GM21825 (cell line): ENCODE measurements at regions not wholly inside any gene's neighbourhood (a gene's known extent, or its start where the extent isn't known, plus 50 kb on each side); places are given as distances from the start of the nearest gene placed in this dataset.

ENCODE experiments used
- ATAC-seq: cut with Tn5 transposase; IDR thresholded peaks from one replicate; pipeline ENCODE4 v1.9.1; 2021; ENCODE audit warnings: mild to moderate bottlenecking, moderate library complexity; ENCODE audit not compliant: unreplicated experiment

DNA sequence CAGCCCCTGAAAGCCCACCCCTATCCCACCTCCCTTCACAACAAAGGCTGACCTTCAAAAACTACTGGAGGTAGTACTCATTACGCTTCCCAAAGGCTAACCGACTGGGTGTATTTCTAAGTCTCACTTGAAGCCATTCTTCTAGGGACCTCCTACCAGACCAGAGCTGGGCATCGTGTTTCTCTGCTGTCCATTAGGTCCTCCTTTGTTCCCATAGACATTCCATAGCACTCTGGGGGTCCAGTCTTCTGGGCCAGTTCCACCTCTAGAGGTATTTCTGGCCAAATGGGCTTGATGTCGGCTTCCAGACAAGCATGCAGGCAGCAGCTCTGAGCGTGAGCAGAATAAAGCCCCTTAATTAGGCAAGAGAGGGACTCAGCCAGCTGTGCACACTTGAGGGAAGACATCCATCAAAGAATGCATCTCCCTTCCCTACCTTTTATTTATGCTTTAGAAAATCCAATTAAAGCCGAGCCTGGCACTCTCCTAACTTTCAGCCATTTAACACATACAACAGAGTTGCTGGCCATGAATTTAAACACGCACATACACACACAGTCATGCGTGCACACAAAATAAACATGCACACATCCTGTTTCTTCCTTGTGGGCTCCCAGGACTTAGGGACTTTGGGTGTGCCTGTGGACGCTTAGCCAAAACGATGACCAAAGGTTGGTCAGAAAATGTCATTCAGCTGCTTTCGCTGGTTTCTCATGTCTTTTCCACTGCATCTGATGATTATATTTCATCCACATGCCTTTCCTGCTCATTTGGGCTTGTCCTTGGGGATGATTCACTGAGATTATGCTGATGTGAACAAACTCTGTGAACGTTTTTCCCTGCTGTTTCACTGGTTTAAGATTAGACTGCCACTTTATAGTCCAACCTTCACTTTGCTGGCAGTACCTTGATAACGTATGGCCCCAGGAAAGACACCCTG, 362.0 kb upstream of the NFE2L3 start:
- ATAC-seq: no peak

DNA sequence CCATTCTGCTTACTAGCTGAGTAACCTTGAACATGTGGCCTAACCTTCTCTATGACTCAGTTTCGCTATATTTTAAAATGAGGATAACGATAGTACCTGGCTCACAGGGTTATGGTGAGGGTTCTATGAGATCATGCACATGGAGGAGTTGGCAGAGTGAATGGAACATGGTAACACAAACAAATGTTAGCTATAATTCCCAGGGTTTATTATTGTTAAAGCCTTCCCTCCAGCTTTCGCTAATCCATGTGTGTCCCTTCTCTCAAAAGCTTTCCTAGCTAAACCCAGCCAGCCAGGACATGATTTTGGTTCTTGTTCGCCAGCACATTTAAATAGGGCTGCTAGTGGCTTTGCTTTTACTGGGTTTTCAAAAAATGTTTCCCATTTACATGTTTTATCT, 361.0 kb upstream of the NFE2L3 start:
- ATAC-seq: no peak

DNA sequence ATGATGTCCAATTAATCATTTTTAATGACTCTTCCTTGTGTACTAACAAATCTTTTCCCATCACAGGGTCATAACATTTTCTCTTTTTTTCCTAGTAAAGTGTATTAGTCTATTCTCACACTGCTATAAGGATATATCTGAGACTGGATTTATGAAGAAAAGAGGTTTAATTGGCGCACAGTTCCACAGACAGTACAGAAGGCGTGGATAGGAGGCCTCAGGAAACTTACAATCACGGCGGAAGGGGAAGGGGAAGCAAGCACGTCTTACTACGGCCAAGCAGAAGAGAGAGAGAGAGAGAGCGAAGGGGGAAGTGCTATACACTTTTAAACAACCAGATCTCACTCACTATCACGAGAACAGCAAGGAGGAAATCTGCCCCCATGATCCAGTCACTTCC, 359.4 kb upstream of the NFE2L3 start:
- ATAC-seq: no peak

DNA sequence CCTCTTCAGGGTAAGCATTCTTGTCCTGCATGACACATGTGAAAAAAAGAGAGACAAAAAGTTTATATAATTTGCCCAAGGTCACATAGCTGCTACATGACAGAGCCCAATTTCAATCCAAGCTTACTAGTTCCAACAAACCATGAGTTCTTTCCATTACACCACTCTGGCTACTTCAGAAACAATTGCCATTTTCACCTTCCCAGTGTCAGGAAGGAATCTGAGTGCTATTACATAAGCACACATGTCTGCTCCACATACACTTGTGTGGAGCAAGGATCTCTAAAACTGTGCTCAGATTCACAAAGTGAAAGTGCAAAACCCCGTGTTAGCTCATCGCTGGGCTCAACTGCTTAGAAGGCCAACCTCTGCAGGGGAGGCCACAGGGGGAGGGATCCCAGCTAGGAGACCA, 356.2 kb upstream of the NFE2L3 start:
- ATAC-seq: no peak

DNA sequence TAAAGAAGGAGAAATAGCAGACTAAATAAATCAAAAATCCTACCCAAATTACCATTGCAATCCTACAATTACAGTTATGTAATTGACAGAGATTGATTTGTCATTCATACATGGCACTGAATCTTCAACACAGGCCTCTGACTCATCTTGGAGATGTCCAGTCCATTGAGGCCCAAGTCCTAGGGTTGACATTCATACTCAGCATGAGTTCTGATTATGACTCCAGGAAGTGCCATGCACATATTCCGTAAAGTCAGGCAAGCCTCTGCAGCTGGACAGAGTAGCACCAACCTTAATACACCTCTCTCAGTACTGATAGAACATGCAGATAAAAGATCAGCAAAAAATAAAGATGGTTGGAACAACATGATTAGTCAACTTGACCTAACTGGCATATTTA, 353.7 kb upstream of the NFE2L3 start:
- no peak for ATAC-seq

DNA sequence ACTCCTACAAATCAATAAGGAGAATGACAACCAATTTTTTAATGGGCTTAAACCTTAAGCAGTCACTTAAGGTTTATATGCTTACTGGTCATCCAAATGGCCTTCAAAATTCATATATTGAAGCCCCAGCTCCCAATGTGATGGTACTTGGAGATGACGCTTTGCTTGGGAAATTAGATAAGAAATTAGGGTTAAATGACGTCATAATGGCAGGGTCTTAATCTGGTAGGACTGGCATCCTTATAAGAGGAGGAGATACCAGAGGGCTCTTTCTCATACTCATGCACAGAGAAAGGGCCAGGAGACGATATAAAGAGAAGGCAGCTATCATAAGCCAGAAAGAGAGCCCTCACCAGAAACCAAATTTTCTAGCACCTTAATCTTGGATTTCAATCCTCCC, 350.8 kb upstream of the NFE2L3 start:
- ATAC-seq: no peak

DNA sequence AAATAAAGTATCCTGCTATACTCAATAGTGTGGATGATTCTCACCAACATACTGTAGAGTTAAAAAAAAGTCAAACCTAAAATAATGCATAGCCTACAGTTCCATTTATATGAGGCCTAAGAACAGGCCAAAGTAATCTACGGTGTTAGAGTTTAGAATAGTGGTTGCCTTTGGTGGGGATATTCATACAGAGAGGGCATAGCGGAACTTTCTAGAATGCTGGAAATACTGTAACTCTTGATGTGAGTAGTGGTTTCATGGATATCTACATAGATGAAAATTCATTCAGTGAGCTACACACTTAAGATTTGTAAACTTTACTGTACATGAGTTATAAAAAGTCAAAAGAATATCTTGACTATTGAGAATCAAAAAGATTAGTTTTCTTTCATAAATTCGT, 349.9 kb upstream of the NFE2L3 start:
- no peak for ATAC-seq

DNA sequence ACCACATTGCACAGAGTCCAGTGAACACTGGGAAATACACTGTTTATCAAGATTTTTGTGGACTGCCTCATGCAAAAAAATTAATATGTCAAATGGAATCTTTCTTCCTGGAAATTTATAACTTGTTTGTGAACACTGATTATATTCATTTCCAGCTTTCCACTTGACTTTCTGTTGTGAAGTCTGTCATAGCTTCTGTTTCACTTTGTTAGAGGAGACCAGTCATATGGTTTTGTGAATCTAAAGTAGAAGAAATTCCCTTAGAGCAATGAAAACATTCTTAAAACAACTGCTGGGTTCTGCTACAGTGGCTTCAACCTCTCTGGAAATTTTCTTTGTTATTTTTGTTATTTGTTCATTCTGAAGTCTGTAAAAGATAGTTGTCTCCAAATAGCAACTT, 349.5 kb upstream of the NFE2L3 start:
- no peak for ATAC-seq

DNA sequence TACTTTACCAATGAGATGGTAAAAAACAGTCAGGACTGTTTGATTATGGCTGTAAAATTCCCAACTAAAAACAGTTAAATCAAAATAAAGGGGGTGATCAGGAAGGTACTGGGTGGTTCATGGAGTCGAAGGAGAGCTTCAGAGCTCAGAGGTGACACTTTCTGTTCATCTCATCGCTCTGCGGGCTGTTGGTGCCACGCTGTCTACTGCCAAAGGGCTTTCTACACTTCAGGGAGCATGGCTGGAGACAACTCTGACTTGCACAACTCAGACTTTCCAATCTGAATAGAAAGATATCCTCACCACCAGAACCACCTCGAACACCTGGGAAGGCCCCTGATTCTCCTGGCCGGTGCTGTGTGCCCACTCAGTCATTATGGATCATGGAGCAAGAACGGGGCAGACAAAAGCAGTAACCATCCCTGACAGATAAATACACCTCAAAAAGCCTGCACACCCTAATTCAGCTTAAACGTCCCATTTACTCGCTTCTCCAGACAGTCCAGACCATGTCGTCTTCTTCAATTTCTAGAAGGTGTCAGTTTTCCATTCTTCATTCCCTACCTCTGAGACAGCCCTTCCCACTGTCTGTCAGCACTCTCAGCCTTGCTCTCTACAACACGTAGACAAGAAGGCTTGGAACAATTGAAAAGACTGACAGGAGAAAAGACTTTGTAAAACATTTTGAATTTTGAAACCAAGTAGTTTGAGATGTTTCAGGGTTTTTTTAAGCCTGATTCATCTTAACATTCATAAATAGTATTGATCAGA, 348.7 kb upstream of the NFE2L3 start:
- ATAC-seq: no peak

DNA sequence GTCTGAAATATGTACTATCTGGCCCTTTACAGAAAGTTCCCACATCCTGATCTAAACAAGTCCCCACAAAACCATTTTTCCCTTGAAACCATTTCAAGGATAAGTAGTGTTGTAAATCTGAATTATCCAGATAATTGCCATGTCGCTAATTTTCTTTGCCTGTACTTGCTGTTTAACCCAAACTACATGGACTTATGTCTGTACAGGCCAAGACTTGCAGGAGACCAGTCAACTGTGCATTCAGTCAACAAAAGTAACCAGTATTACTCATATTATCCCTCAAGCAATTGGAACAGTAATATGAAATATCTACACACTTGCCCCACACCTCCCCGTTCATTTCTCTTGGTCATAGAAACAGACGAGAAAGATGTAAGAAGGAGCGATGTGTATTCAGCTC, 347.8 kb upstream of the NFE2L3 start:
- no peak for ATAC-seq

DNA sequence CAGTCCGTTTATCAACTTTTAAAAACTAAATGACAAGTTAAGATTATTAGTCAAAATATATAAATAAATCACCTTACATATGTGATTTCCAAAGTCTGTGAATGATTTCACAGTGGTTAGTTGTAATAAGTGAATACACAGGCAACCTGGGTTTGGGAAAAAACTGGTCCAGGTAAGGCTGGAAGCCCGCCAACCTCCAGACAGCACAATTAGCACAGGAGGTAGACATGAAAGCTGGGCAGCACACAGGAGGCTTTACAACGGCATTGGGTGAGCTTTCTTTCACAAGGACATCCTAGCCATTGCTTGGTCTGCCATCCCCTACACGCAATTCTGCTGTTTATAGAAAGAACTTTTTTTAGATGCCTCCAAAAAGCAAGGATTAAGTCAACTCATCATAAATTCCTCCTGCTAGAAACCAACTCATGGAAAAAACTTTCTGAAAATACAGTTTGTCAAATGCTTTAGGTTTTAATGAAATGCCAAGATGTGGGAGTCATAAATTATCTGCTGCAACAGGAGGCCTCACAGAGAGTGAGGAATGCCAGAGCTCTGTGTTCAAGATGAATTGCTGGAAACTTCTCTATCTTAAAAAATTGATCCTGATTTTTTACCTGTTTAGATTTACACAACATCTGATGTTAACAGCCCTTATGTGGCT, 346.8 kb upstream of the NFE2L3 start:
- no peak for ATAC-seq

DNA sequence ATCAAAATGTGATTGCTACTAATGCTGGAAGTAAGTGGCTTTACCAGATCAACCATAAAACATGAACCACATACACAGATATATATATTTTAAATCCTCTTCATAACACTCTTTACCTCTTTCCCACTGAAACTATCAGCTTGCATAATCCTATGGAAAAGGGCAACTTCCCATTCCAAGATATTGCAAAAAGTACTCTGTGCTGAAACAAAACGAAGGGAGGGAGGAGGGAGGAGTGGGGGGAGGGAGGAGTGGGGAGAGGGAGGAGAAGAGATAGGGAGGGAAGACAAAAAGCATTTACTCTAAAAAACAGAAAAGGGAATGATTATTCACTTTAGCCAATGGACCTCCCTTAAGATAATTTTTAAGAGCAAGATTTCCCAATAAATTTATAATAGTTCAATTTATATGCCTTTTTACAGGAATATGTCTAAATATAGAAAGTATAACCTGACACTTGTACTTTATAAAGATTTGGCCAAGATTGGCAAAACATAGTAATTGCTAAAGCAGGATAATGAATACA, 344.8 kb upstream of the NFE2L3 start:
- no peak for ATAC-seq

DNA sequence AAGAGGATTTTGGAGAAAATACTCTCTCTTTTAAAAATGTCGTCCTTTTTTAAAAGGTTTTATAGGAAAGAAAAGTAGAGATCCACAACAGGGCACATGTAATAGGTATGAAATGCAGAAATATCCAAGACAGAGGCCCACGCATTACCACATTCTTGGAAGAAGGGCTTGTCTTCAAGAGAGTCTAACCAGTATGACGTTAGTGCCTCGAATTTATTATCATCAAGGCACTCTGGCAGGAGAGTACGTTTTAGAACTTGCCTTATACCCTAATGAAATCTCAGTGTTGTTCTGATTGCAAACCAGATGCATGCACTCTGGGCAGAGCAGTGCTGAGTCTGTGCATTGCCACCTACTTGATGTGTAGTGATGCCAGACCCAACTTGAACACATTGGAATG, 342.6 kb upstream of the NFE2L3 start:
- no peak for ATAC-seq

DNA sequence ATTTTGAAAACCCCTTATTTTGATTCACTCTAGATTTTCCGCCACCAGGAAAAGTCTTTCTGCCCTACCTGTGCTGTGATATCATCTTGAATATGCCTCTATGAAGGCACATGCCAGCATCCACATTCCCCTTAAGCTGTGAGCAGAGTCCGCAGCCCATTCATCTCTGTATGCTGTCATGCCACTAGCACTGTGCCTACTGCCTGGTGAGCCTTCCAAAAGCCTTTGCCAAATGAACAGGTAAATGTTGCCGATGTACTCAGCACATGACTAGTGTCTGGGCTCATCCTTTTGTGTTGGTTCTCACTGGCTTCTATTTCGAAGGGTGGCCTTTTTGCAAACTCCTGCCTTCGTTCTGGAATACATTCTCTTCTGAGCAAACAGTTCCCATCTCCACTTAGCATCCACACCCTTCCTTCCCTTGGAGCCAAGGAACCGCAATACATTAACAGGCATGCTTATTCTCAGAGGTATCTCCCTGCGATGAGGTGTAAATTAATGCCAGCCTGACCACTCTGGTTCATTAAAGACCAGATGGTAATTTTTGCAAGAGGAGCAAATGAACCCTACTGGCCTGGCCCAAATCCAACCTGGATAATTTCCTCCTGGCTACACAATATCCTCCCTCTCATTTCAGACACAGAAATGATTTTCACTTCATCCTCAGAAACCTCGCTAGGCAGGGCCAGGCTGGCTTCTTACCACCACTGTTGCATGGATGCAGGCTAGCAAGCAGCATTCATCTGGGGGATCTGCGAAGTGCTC, 339.7 kb upstream of the NFE2L3 start:
- ATAC-seq: no peak

DNA sequence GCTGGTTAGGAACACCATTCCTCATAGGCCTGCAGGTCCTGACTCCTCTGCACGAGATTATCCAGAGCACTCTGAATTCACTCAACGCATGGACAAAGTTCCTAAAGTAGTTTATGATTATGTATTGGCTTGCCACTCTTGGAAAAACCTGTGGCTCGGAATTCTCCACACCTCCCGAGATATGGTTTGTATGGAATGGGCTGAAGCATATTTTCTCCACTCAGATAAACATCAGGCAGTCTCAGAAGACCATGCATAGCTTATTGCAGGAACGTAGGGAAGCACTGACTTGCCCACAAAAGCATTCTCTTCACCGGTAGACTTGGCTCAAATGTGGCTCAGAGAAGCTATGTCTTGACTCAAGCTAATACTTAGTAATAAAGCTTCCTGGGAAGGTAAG, 338.6 kb upstream of the NFE2L3 start:
- no peak for ATAC-seq

DNA sequence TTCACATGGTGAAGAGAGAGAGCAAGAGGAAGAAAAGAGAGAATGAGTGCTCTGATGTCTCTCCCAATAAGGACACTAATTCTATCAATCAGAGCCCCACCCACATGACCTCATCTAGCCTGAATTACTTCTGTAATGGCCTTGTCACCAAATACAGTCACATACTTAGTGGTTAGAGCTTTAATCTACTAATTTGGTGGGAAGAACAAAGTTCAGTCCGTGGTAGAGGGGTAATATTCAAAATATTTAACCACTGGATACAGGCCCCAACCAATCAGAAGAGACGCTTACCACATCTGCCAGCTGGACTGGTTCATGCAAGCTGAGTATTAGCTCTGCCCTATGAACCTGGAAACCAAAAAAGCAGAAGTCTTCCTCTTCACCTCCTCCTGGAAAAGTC, 336.3 kb upstream of the NFE2L3 start:
- ATAC-seq: no peak

DNA sequence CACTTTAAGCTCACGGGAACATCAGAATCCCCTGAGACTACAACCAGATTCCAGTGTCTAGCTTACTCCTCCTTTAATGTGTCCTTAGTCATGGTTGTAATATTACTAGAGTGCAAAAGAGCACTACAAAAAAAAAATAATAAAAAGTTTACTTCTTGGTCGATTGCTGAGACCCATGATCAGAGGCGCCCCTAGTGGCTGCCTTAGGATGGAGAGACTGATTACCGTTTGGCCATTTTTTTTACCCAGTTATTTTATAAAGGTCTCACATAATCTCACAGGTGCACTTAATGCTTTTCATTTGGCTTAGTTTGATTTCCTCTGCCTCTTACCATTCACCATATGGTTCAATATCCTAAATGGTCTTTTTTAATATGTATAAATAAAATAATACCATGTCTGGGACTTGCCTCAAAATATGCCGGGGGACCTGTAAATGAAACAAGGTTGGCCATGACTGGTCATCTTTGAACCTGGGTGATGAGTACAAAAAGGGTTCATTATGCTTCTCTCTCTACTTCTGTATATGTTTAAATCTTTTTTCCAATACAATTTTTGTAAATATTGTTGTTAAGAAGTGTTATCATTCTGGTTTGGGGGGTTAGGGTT, 331.5 kb upstream of the NFE2L3 start:
- ATAC-seq: no peak

DNA sequence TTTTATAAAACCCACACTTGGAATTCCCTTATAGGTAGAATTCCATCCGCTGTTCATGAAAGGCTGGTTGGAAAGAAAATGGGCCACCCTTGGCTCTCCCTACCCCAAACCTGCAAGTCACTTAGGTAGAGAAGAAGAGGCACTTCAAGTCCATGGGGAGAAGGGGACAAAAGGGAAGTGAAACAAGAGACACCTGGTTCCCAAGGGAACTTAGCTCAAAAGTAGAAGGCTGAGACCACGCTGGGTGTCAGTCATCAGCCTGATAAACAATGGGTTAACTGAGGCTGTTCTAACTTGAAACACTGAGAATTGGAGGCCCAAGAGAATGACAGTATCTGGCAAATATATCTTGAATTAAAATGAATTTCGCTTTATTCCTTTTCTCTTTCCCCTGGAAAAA, 330.8 kb upstream of the NFE2L3 start:
- ATAC-seq: no peak

DNA sequence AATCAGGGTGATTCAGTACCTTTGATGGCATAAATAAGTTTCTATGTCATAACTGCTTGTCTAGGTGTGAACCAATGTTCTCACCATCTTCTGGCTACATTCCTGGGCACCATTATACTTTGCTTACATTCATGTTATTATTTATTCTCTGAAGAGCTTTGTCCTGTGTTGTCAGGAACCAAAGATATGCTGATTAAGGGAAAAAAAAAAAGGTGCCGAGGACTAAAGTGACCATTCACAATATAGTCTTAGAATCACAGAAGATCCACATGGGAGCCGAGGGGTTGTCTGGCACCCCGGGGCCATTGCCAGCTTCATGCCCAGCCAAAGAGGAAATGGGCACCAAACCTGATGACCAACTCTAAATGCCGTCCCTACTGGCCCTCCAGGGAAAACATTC, 329.2 kb upstream of the NFE2L3 start:
- ATAC-seq: no peak

DNA sequence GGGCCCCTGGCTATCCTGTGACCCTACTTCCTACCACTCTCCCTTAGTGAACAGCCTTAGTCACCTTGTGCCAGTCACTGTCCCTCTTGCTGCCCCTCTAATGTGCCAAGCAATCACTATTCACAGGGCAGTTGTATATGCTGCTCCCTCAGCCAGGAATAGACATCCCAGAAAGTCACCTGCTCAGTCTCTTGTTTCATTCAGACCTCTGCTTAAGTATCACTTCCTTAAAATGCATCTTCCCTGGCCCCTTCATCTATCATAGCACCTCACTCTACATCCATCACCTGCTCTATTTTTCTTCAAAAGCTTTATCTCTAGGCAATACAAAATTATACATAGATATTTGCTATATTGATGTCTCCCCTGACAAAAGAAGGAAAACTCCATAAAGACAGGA, 328.4 kb upstream of the NFE2L3 start:
- no peak for ATAC-seq
